ENCODE measurements at regions not wholly inside any gene's neighbourhood (a gene's known extent, or its start where the extent isn't known, plus 50 kb on each side); places are given as distances from the start of the nearest gene placed in this dataset.

DNA sequence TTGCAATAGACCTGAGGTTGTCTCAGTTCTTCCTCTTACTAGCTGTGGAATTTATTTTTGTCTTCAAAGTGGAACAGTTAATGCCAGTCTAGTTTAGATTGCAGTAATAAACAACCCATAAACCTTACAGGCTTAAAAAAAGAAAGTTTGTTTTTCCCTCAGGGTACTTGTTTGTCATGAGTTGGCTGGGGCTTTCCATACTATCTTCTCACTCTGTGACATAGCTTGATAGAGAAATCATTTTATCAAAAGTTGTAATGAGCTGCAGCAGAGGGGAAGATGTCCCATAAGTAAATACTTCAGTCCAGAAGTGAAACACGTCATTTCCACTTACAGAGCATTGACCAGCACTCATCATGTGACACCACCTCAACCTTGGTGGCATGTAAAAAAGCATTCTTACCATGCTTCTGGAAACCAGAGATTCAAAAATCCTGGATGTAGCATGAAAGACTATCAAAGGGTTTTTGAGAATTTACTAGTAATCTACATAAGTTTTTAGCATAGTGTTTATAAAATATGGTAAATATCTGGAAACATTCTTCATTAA is 62.8 kb upstream of the COL11A1 start:
- no peak for DNase-seq (ENCODE audit: low read depth in 4 of 4, low spot score in 3 of 4)

DNA sequence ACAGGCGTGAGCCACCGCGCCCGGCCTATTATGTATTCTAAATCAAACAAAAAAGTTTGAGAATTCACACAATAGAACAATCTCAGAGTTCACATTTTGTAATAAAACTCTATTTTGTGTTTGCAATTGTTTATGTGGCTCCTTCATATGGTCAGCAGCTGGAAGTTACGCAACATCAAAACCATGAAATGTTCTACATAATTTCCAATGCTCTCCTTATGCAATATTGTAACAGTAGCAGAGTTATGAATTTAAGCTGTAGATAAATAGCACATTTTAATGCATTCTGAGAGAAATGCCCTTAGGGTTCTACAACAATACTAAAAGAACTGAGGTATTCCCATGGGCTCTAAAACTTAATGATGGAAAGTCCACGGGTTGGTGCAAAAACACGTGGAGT is 62.3 kb upstream of the COL11A1 start:
- no peak for DNase-seq (ENCODE audit: low read depth in 4 of 4, low spot score in 3 of 4)

DNA sequence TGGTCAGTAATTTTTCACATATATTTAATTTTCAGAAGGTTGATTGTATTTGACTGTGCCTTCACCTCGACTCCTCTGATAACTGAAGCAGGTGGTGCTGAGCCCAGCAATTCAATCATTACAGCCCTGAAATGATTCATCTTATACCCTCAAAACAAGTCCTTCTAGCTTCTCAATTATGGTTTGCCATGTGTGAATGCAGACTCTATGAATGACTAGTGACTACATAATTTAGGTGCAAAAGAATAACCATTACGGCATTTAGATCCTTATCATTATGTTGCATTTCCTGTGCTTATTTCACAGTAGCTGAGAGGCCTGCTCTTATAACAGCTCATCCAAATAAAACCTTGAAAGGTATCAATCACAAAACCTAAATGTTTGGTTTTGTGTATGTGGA is 54.0 kb upstream of the COL11A1 start:
- no peak for DNase-seq (ENCODE audit: low read depth in 4 of 4, low spot score in 3 of 4)

DNA sequence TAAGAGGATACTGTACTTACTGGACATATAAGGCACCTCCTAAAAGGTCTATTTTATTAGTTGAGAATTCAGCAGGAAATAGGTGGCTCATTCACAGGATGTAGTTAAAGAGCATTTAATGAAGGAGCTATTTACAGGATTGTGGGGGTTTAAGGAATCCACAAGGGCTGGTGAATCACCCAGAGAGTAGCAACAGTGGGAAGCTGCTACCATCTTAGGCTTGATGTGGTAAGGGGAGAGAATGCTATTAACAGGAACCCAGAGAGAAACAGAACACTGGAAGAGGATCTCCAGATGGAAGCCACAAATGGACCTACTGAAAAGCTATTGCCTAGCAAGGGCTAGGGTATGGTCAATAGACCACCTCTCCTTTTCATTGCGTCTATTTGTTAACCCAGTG is 52.0 kb upstream of the COL11A1 start:
- no peak for DNase-seq (ENCODE audit: low read depth in 4 of 4, low spot score in 3 of 4)
